ENCODE measurements at regions not wholly inside any gene's neighbourhood (a gene's known extent, or its start where the extent isn't known, plus 50 kb on each side); places are given as distances from the start of the nearest gene placed in this dataset.

DNA sequence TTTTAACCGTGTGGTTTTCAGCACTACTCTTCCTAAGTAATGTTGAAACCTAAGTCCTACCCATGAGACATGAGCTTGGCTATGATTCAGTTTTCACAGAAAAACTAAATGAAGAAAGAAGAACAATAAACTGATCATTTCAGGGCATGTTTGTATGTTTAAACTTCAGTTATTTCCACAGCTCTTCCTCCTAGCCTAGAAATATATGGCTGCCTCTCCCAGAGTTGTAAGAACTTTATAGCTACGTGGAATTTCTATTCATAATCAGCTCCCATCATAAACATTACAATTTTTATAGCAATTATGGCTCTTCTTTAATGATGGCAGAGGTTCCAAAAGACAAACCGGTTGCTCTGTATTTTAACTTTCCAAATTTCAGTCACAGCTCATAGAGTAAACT, 314.7 kb upstream of the ADAMTSL1 start:
- DNase-seq (ENCODE audit: low read depth in 2 of 2) = peak in 1 of 2 donors; percentile 5
- H3K4me3 ChIP-seq (replicated peaks in 1 of 2; ENCODE audit: low read depth in 2 of 2, low read length in 2 of 2) = no peak overlapping the region
- TF ChIP-seq, protein P1, sequence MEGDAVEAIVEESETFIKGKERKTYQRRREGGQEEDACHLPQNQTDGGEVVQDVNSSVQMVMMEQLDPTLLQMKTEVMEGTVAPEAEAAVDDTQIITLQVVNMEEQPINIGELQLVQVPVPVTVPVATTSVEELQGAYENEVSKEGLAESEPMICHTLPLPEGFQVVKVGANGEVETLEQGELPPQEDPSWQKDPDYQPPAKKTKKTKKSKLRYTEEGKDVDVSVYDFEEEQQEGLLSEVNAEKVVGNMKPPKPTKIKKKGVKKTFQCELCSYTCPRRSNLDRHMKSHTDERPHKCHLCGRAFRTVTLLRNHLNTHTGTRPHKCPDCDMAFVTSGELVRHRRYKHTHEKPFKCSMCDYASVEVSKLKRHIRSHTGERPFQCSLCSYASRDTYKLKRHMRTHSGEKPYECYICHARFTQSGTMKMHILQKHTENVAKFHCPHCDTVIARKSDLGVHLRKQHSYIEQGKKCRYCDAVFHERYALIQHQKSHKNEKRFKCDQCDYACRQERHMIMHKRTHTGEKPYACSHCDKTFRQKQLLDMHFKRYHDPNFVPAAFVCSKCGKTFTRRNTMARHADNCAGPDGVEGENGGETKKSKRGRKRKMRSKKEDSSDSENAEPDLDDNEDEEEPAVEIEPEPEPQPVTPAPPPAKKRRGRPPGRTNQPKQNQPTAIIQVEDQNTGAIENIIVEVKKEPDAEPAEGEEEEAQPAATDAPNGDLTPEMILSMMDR (IDR thresholded peaks at IDR 0.05; ENCODE audit: low read depth, low read length) = no peak

DNA sequence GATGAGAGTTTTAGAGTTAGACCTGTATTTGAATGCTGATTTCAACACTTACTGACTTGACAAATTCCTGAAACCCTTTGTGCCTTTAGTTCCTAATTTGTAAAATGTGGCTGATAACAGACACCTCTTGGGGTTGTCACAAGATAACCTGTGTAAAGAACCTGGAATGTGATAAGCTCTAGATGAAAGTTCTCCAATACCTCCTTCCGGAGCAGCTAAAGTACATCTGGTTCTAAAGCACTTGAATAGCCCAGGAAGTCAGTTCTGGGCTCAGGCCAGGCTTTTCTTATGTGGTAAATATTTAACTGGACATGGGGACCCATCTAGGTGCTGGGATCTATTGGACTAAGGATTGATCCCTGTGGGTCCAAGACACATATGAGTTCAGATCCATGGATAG, 310.8 kb upstream of the ADAMTSL1 start:
- DNase-seq (ENCODE audit: low read depth in 2 of 2) = no peak
- TF ChIP-seq, protein P1 (IDR thresholded peaks at IDR 0.05; ENCODE audit: low read depth, low read length) = no peak
- no peak overlapping the region for H3K4me3 ChIP-seq (replicated peaks in 1 of 2; ENCODE audit: low read depth in 2 of 2, low read length in 2 of 2)

DNA sequence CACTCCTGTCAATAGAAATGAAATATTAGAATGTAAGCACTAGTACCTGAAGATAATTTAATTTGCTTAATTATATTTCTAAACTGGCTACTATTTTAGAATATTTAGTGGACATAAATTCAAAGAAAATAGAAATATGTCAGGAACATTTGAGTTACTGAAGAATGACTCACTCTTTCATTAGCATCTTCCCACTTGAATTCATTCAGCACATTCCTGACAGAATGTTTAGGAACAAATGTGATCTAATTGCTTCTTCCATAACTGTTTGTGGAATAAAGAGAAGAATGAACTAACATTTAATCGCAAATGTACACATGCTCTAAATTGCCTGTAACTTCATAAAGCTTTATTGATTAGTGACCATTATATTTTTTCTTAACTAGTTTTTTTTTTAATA, 306.2 kb upstream of the ADAMTSL1 start:
- TF ChIP-seq, protein P1 (IDR thresholded peaks at IDR 0.05; ENCODE audit: low read depth, low read length) = no peak
- no peak overlapping the region for H3K4me3 ChIP-seq (replicated peaks in 1 of 2; ENCODE audit: low read depth in 2 of 2, low read length in 2 of 2)
- no peak for DNase-seq (ENCODE audit: low read depth in 2 of 2)

DNA sequence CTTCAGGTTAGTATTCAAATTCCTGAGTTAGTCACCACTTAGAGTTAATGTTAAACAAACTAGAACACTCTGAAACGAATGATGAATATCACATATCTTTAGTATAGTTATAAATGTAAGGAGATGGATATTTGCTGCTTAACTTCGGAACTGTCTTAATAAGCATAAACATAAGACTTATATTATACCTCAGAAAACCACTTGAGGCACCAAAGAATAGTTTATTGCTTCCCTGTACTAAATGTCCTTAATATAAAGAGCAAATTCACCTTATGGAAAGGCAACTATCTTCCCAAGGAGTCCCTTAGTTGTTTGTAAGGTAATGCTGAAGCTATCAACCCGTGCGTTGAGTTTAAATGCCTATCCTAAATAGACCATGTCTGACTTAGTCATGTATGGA, 300.0 kb upstream of the ADAMTSL1 start:
- H3K4me3 ChIP-seq (replicated peaks in 1 of 2; ENCODE audit: low read depth in 2 of 2, low read length in 2 of 2) = no peak overlapping the region
- no peak for DNase-seq (ENCODE audit: low read depth in 2 of 2)
- TF ChIP-seq, protein P1 (IDR thresholded peaks at IDR 0.05; ENCODE audit: low read depth, low read length) = no peak

DNA sequence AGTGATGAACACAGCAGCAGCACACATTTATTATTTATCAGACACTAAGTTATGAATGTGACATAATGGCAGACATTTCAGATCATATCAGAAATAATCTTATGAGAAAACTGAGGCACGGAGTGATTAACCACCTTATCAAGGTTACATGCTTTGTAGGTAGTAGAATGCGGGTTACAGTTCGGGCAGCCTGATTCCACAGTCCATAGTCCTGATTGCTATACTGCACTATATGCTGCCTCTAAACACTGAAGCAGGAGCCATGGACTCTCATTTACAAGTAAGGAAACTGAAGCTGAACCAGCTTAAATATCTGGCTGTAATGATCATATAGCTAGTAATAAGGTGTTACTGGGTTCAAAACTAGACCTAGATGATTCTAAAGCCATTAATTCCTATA, 291.3 kb upstream of the ADAMTSL1 start:
- no peak for DNase-seq (ENCODE audit: low read depth in 2 of 2)
- TF ChIP-seq, protein P1 (IDR thresholded peaks at IDR 0.05; ENCODE audit: low read depth, low read length) = no peak
- no peak overlapping the region for H3K4me3 ChIP-seq (replicated peaks in 1 of 2; ENCODE audit: low read depth in 2 of 2, low read length in 2 of 2)

DNA sequence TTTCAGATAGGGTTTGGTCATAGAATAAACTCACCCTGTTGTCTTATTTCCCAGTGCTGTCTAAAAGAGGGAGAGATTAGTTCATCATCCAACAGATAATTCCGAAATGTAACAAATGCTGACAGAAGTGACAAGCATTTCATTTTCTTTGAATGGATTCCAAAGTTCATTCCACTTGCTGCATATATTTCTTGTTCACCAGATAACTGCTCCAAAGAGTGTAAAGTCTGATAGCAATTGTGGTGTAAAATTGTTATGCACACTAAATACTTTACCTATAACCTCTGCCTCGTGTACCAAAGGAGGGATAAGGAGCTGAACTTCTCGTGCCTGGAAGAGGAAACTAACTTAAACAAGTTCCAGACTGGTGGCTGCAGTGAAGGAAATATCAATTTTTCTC, 290.0 kb upstream of the ADAMTSL1 start:
- no peak overlapping the region for H3K4me3 ChIP-seq (replicated peaks in 1 of 2; ENCODE audit: low read depth in 2 of 2, low read length in 2 of 2)
- DNase-seq (ENCODE audit: low read depth in 2 of 2) = peak in 1 of 2 donors; percentile 21
- TF ChIP-seq, protein P1 (IDR thresholded peaks at IDR 0.05; ENCODE audit: low read depth, low read length) = no peak

DNA sequence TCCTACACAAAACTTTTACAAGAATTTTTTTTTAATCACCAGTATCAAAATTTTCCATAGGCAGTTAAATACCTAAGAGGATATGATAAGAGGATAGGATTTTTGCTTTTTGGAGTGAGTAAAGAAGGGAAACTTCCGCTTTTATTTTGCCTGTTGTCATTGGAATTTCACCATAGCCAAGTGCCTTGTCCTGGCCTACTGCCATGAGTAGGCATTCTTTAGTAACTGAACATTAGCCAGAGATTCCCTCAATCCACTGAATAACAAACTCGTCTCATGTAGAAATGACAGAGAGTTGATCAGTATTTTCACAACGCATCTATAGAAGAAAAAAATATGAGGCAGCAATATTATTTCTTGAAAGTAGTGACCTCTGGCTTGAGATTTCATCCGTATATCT, 289.6 kb upstream of the ADAMTSL1 start:
- TF ChIP-seq, protein P1 (IDR thresholded peaks at IDR 0.05; ENCODE audit: low read depth, low read length) = no peak
- no peak overlapping the region for H3K4me3 ChIP-seq (replicated peaks in 1 of 2; ENCODE audit: low read depth in 2 of 2, low read length in 2 of 2)
- peak; percentile 2 to 55 for DNase-seq (ENCODE audit: low read depth in 2 of 2)
